Neural progenitor cell (in vitro differentiated cells): ENCODE measurements at regions not wholly inside any gene's neighbourhood (a gene's known extent, or its start where the extent isn't known, plus 50 kb on each side); places are given as distances from the start of the nearest gene placed in this dataset.

ENCODE experiments used
- EZH2 ChIP-seq: fragments of 200-600 bp; sonication (generic); IDR thresholded peaks from 2 replicates; pipeline ENCODE4 v1.6.1; 2017; ENCODE audit warnings: antibody characterized with exemption, mild to moderate bottlenecking, moderate library complexity
- EZH2phosphoT487 ChIP-seq: fragments of 200-600 bp; sonication (generic); IDR thresholded peaks from 2 replicates; pipeline ENCODE4 v1.6.1; 2017; ENCODE audit warnings: antibody characterized with exemption
- TF ChIP-seq, protein P1 (sequence below): fragments of 200-600 bp; sonication (generic); IDR thresholded peaks from 2 replicates; pipeline ENCODE4 v1.5.1; 2017; ENCODE audit warnings: antibody characterized with exemption, mild to moderate bottlenecking

DNA sequence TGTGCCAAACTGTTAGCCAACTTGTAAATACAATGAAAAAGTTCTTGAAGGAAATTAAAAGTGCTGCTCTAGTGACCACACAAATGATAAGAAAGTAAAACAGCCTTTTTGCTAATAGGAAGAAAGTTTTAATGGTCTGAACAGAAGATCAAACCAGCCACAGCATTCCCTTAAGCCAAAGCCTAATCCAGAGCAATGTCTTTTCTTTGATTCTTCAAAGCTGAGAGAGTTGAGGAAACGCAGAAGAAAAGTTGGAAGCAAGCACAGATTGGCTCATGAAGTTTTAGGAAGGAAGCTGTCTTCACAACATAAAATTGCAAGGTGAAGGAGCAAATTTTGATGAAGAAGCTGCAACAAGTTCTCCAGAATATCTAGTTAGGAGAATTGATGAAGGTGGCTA lies 213.8 kb downstream of the ATXN7L3B start:
- TF ChIP-seq, protein P1, sequence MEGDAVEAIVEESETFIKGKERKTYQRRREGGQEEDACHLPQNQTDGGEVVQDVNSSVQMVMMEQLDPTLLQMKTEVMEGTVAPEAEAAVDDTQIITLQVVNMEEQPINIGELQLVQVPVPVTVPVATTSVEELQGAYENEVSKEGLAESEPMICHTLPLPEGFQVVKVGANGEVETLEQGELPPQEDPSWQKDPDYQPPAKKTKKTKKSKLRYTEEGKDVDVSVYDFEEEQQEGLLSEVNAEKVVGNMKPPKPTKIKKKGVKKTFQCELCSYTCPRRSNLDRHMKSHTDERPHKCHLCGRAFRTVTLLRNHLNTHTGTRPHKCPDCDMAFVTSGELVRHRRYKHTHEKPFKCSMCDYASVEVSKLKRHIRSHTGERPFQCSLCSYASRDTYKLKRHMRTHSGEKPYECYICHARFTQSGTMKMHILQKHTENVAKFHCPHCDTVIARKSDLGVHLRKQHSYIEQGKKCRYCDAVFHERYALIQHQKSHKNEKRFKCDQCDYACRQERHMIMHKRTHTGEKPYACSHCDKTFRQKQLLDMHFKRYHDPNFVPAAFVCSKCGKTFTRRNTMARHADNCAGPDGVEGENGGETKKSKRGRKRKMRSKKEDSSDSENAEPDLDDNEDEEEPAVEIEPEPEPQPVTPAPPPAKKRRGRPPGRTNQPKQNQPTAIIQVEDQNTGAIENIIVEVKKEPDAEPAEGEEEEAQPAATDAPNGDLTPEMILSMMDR: no peak
- TF ChIP-seq EZH2 (no peak), EZH2phosphoT487 (no peak)
